Adipocyte (in vitro differentiated cells): ENCODE measurements at regions not wholly inside any gene's neighbourhood (a gene's known extent, or its start where the extent isn't known, plus 50 kb on each side); places are given as distances from the start of the nearest gene placed in this dataset.

Source experiments
- DNase-seq: peaks from one replicate; pipeline ENCODE4 v3.0.0-alpha.2; 2015; ENCODE audit warnings: low read depth
- H3K27me3 ChIP-seq: replicated peaks from 2 replicates; pipeline ENCODE4 v1.7.0; 2013; ENCODE audit warnings: mild to moderate bottlenecking, low read length, moderate library complexity; ENCODE audit not compliant: control insufficient read depth, insufficient read depth
- H3K36me3 ChIP-seq: 2 replicates; pipeline ENCODE4 v1.7.0; 2013; ENCODE audit warnings: low read length, mild to moderate bottlenecking, moderate library complexity; ENCODE audit not compliant: control insufficient read depth, insufficient read depth, severe bottlenecking
- H3K4me1 ChIP-seq: 2 replicates; pipeline ENCODE4 v1.7.0; 2013; ENCODE audit warnings: mild to moderate bottlenecking, low read length, moderate library complexity; ENCODE audit not compliant: control insufficient read depth, insufficient read depth
- H3K4me3 ChIP-seq: 2 replicates; pipeline ENCODE4 v1.7.0; 2013; ENCODE audit warnings: mild to moderate bottlenecking, low read length, moderate library complexity
- H3K9ac ChIP-seq: 2 replicates; pipeline ENCODE4 v1.7.0; 2013; ENCODE audit warnings: mild to moderate bottlenecking, low read length, moderate library complexity
- H3K9me3 ChIP-seq: 2 replicates; pipeline ENCODE4 v1.7.0; 2013; ENCODE audit warnings: mild to moderate bottlenecking, low read length, moderate library complexity; ENCODE audit not compliant: control insufficient read depth

GRCh38 chr9:18397076-18397475 is 76.9 kb upstream of the ADAMTSL1 start:
- no peaks in the 10 kb centered on the region for H3K9me3 ChIP-seq
- no peak overlapping the region for H3K4me3 ChIP-seq
- H3K4me1 ChIP-seq, result peaks cover 31% of the 10 kb centered on the region
- H3K36me3 ChIP-seq, result no peaks in the 10 kb centered on the region
- no peaks in the 10 kb centered on the region for H3K27me3 ChIP-seq
- no peak overlapping the region for H3K9ac ChIP-seq
- no peak for DNase-seq

DNA sequence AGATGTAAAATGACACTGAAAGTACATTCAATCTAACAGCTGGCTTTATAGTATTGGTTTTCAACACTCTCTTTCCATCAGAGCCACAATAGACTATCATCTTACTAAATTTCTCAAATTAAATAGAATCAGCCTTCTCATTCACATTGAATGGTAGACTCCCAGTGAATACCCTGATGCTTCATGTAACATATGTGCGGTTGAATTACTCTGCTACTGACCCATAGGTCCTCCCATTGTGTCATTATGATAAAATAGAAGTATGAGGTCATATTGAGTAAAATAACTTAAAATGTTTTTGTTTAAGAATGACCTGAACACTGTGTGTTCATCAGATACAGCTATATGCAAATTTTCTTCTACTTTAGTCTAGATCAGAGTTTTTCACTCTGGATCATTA is 75.9 kb upstream of the ADAMTSL1 start:
- H3K4me1 ChIP-seq, result peaks cover 28% of the 10 kb centered on the region

DNA sequence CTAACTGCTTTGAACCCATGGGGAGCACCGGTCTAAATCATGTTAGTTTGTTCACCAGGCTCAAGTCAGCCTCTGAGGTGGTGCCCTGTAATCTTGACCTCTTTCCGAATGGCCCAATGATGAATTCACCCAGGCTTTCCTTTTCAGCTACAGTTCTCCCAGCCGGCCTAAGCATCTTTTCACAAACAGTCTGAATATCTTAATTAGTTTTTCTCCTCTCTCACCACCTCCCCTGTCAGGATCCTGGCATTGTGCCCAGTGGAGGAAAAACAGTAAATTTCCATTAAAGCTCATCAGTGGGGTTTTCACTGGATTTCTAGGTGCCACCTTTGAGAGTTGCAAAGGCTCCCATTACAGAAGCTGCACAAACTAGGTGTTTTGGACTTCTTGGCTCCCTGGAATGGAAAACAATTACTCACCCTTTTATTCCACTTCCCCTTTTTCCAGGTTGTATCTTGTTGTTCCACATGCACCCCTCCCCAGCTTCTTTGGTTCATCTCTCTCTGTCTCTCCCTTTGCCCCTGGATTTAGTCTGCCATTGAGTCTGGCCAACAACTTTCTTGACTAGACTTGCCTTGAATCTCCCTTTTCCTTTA is 69.4 kb upstream of the ADAMTSL1 start:
- Histone ChIP-seq H3K9me3 (no peaks in the 10 kb centered on the region), H3K9ac (no peak overlapping the region), H3K36me3 (no peaks in the 10 kb centered on the region), H3K4me1 (peaks cover 2% of the 10 kb centered on the region), H3K4me3 (no peak overlapping the region), H3K27me3 (no peaks in the 10 kb centered on the region)
- DNase-seq, result no peak

More for the DNA sequence above, 75.9 kb upstream of the ADAMTSL1 start:
- Histone ChIP-seq H3K9me3 (no peaks in the 10 kb centered on the region), H3K4me3 (no peak overlapping the region), H3K36me3 (no peaks in the 10 kb centered on the region), H3K27me3 (no peaks in the 10 kb centered on the region), H3K9ac (no peak overlapping the region)
- no peak for DNase-seq

DNA sequence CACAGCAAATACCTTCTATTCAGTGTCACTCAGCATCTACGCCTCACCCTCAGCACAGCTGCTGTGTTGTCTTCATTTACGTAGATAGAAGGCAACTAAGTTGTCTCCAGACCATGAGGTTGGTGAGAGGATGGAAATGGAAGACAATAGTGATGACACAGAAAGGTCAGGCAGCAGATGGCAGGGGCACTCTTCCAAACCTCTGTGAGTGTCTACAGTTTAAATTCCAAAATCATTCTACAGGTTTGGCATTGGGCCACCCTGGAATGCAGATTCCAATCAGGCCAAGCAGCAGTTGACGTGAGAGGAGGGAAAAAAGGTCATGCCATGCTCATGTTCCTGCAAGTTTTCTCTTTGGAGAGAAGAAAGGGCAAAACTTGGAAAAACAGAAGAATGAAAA is 68.7 kb upstream of the ADAMTSL1 start:
- DNase-seq, result peak; percentile 18
- Histone ChIP-seq H3K4me1 (no peaks in the 10 kb centered on the region), H3K9ac (no peak overlapping the region), H3K27me3 (no peaks in the 10 kb centered on the region), H3K9me3 (no peaks in the 10 kb centered on the region), H3K4me3 (no peak overlapping the region), H3K36me3 (no peaks in the 10 kb centered on the region)

GRCh38 chr9:18410983-18411382 is 63.0 kb upstream of the ADAMTSL1 start:
- Histone ChIP-seq H3K4me3 (no peak overlapping the region), H3K27me3 (no peaks in the 10 kb centered on the region), H3K36me3 (no peaks in the 10 kb centered on the region), H3K9me3 (no peaks in the 10 kb centered on the region), H3K4me1 (no peaks in the 10 kb centered on the region), H3K9ac (no peak overlapping the region)
- no peak for DNase-seq

- Histone ChIP-seq H3K4me3 (no peak overlapping the region), H3K9ac (no peak overlapping the region), H3K36me3 (no peaks in the 10 kb centered on the region), H3K27me3 (no peaks in the 10 kb centered on the region), H3K9me3 (no peaks in the 10 kb centered on the region), H3K4me1 (peaks cover 13% of the 10 kb centered on the region)
- DNase-seq, result no peak
Observed at GRCh38 chr9:18421391-18421790, 52.6 kb upstream of the ADAMTSL1 start.

DNA sequence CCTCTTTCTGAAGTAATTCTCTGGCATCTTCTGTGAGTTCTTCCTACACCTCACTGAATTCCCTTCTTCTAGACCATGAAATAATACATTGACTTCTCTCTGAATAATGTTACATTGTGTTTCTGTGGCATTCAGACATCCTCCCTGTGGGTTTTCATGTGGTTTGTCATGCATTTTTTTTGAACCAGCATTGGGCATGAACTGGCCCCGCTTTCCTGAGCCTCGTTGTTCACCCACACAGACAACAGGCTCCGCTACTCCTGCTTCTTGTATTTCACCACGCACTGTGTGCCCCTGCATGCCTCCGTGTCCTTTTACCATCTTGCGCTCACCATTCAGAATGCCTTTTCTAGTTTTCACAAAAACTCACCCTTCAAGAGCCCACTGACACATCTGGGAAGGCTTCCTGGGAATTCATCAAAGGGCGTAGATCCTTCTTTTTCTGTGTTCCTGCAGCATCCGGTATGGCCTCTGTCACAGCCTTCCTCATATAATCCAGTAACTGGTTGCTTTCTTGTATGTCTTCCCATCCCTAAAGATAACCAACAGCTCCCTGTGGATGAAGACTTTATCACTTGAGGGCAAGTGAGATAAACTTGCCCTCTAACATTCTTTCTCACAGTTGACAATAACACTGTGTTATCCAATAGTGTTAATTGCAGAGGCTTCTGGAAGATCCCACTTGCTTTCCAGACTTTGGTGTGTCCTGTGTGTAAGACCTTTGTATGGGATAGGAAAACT is 51.5 kb upstream of the ADAMTSL1 start:
- Histone ChIP-seq H3K4me3 (no peak overlapping the region), H3K36me3 (no peaks in the 10 kb centered on the region), H3K9ac (no peak overlapping the region), H3K4me1 (peaks cover 14% of the 10 kb centered on the region), H3K27me3 (no peaks in the 10 kb centered on the region), H3K9me3 (no peaks in the 10 kb centered on the region)
- no peak for DNase-seq

DNA sequence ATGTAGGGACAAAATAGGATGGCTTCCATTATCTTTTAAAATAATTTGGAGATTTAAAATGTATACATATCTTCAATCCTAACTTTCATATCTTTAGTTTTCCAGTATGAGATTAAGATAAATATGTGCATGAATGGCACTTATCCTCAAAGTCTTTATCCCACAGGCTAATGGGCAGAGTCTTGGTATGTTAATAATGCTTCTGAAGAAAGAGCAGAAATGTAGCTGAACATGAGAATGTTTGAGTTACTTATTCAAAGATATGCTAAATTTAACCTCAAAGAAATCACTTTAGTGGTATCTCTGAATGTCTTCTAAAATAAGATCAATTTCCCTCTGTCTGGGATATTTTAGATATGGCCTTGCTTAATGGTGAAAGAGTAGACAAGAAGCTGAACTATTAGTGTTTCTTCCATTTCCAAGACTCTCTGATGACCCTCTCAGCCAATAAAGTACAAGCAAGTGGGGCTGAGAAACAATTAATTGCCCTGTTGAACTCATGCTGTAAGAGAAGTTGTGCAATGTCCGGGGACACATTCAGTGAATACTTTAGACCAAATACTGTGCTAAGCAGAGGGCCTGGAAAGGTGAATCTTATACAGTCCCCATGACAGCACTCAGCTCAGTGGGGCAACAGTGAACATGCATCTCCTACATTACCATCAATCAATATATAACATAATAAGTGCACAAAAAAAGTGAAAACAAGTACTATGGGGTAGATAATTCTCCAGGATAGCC is 50.0 kb upstream of the ADAMTSL1 start:
- H3K9ac ChIP-seq, result no peak overlapping the region
- no peaks in the 10 kb centered on the region for H3K36me3 ChIP-seq
- no peaks in the 10 kb centered on the region for H3K27me3 ChIP-seq
- H3K4me3 ChIP-seq, result no peak overlapping the region
- peak; percentile 73 for DNase-seq
- no peaks in the 10 kb centered on the region for H3K9me3 ChIP-seq
- H3K4me1 ChIP-seq, result peaks cover 25% of the 10 kb centered on the region
